CD4-positive, alpha-beta T cell treated with Interleukin-21 for 1 hour (primary cell): ENCODE measurements at regions not wholly inside any gene's neighbourhood (a gene's known extent, or its start where the extent isn't known, plus 50 kb on each side); places are given as distances from the start of the nearest gene placed in this dataset.
"Not testable (repeated sequence)": the region's sequence is repeated elsewhere in the genome, so short reads cannot be mapped to it uniquely, and the experiment has no call there.

Experiments
- DNase-seq: peaks from one replicate; pipeline ENCODE4 v3.0.0-alpha.2; 2020

- DNase-seq: no peak
Measured at GRCh38 chr18:47658498-47658897, 272.0 kb downstream of the SMAD2 start.

GRCh38 chr18:47654988-47655387 lies 275.5 kb downstream of the SMAD2 start:
- no peak for DNase-seq

GRCh38 chr18:47644896-47645295 lies 285.6 kb downstream of the SMAD2 start:
- DNase-seq: no peak

DNA sequence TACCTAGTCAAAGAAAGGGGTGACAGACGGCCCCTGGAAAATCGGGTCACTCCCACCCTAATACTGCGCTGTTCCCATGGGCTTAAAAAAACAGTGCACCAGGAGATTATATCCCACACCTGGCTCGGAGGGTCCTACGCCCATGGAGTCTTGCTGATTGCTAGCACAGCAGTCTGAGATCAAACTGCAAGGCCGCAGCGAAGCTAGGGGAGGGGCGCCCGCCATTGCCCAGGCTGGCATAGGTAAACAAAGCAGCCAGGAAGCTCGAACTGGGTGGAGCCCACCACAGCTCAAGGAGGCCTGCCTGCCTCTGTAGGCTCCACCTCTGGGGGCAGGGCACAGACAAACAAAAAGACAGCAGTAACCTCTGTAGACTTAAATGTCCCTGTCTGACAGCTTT lies 292.9 kb downstream of the SMAD2 start:
- DNase-seq: not testable (repeated sequence)

DNA sequence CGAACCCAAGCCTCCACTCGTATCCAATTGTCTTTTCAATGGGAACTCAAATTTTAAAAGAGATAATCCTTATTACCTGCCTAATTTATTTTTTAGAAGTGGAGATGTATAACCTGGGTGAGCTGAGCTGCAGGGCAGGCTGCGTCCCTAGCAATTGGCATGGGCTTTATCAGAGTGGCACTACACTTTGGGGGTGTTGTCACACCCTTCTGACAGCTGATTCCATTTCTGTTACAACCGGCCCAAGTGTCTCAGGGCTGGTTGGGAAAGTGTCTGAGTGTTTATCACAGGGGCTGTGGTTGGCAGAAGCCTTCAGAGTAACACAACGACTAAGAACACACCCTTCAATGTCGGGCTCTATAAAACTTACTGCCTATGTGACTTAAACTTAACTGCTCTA lies 295.0 kb downstream of the SMAD2 start:
- DNase-seq: no peak

DNA sequence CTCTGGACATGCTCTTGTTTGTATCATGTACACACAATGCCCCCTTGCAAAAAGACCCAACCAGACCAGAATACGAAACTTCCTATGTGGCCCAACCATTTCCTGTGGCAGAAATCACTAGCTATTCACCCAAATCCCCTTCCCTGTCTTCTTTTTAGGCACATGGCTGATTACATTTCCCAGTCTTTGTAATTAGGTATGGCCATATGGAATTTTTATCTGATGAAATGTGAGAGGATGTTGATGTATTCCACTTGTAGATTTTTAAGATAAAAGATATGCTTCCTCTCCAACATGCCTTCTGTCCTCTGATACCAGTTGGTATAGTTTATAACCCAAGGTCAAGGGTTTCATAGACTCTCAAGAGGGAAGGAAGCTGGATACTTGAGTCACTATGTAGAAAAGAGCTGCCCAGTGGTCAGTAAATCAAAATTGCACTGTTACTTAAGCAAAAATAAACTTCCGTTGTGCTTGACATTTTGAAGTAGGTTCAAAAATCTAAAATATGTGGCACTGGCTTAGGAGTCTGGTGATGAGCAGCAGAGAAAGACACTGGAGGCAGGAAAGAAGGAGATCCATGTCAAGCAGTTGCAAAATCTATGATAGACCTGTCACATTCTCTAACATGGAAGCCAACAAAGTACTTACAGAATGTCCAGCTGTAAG lies 297.4 kb downstream of the SMAD2 start:
- no peak for DNase-seq

- DNase-seq: no peak
Measured at GRCh38 chr18:47628893-47629292, 301.6 kb downstream of the SMAD2 start.

GRCh38 chr18:47628240-47628781 lies 302.1 kb downstream of the SMAD2 start:
- DNase-seq: no peak

- DNase-seq: no peak
Measured at GRCh38 chr18:47627030-47627429, 303.4 kb downstream of the SMAD2 start.

DNA sequence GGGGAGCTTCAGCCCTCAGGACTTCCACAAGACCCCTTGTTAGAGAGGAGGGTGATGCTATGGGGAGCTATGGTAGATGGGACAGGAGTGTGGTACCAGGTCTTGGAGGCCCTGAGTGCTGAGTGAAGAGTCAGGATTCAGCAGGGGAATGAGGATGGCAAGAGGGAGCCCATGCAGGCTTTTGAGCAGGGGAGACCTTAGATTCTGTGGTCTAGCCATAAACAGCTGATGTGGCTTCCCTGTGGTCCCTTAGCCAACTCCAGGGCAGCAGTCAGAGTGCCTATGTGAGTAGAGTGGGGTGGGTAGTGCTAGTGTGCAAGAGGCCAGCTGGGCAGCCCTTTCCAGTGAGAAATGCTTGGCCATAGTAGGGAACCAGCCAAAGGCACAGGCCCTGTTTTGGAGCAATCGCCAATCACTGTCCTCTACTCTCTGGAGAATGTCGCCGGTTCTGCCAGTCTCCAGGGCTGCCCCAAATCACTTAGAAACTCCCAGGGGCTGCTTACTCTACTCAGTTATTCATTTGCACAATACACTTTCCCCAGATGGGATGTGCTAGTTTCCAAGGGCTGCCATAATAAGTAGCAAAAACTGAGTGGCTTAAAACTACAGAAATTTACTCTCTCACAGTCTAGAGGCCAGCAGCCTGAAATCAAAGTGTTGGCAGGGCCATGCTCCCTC lies 310.5 kb downstream of the SMAD2 start:
- no peak for DNase-seq

GRCh38 chr18:47618758-47619157 lies 311.7 kb downstream of the SMAD2 start:
- DNase-seq: no peak

DNA sequence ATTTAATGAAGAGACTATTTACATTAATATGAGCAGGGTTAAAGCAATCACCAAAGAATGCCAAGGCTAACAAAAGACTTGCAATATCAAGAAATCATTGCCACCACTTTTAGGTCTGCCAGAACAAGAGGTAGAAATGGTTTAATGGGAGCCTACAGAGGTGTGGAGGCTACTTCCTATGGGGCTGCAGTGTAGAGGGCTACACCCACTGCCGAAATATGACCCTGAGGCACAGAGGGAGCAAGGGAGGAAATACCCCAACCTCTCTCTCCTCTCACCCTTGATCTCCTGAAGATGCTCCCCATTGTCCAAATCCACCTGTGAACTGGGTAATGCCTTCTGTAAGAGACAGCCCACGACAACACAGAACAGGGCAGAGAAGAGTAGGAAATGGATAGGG lies 315.4 kb downstream of the SMAD2 start:
- no peak for DNase-seq

DNA sequence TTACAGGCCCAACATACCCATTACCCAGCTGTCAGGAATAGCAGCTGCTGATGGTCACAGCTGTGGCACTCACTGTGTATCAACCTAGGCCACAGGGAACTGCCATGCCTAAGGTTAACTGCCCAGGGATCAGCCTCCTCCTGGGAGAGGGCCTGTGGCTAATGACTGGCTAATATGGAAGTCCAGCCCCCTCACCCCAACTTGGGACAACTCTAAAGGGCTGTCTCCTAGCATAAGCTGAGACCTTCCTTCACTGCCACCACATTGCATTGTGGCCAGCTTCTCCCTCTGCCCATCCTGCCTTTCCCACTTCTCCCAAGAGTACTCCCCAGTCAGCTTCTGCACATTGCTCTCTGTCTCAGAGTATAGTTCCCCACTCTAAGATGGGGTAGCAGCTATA lies 316.5 kb downstream of the SMAD2 start:
- DNase-seq: no peak

DNA sequence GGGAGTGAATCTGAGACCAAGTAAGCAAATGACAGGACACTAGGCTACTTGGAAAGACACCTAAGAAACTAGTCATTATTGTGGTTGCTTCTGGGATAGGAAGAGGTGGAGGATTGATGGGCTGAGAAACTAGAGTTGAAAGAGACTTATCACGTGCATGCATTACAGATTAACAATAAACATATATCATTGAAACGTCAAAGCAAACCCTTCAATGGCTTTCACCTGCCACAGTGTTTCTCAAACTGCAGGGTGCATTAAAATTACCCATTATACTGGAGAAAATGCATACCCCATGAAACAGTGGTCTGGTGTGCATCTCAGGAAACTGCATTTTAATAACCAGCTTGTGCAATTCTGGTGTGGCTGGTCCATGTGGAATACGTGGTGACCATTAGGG lies 318.8 kb downstream of the SMAD2 start:
- no peak for DNase-seq

GRCh38 chr18:47606526-47606925 lies 323.9 kb downstream of the SMAD2 start:
- no peak for DNase-seq

DNA sequence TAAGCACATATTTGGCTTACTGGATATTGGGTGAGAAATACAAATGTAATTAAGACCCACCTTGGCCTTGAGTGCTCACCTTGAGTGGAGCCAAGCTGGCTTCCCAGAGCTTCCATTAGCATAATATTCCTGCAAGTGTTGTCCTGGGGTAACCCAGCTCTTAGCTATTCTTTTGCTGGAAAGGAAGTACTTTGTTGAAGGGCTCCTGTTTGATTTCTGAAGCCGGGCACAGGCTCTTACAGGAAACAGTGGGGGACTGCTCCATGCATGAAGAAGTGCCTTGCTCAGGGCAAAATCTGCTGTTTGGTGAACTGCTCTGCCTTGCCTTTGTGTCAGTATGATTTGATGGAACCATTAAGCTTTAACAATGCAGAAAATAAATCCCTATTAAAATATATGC lies 325.4 kb downstream of the SMAD2 start:
- DNase-seq: no peak

GRCh38 chr18:47604021-47604420 lies 326.4 kb downstream of the SMAD2 start:
- no peak for DNase-seq

- DNase-seq: no peak
Measured at GRCh38 chr18:47603158-47603557, 327.3 kb downstream of the SMAD2 start.

- DNase-seq: no peak
Measured at GRCh38 chr18:47602273-47602897, 328.1 kb downstream of the SMAD2 start.

- no peak for DNase-seq
Measured at GRCh38 chr18:47601581-47602272, 328.7 kb downstream of the SMAD2 start.

DNA sequence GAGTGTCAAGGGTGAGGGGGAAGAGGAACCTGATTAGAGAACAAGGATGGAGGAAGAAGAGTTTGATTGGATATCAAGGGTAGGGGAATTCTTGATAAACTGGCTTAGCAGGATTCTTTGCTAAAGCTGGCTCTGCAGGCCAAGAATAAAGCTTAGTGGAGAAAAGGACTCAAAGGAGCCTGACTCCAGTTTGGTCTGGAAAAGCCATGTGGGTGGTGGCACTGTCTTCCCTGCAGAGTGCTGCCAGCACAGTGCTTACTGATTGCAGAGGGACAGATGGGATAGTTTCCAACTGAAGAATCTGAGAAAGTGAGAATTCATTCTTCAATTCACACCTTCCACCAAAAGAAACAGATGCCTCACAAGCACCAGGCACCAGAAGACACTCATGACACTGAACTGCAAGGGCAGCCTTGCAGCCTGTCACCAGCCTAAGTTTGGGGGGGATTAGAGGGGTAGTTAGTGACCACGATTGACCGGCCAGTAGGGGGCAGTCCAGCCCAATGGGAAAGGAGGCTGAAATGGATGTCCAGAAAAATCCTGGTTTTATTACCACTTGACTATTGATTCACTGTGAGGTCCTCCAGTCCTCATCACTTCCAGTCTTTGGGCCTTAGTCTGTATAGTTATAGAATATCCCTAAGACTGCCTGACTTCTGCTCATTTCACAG lies 334.5 kb downstream of the SMAD2 start:
- DNase-seq: no peak

- no peak for DNase-seq
Measured at GRCh38 chr18:47594621-47595086, 335.8 kb downstream of the SMAD2 start.
